Heart right ventricle (tissue), 16 donors: ENCODE measurements at regions not wholly inside any gene's neighbourhood (a gene's known extent, or its start where the extent isn't known, plus 50 kb on each side); places are given as distances from the start of the nearest gene placed in this dataset.

Source experiments
- ATAC-seq, 8 donors: fragments of 200-7000 bp; cut with Tn5 transposase; one replicate each; pipeline ENCODE4 v1.9.1; 2020; ENCODE audit warnings: mild to moderate bottlenecking in 8 of 8, moderate library complexity in 8 of 8, moderate number of reproducible peaks in 1 of 8
- DNase-seq, 2 donors: peaks; one replicate each; pipeline ENCODE4 v3.0.0-alpha.2; 2020
- H3K27ac ChIP-seq, 10 donors: fragments of 200-600 bp; sonication (generic) in 2 of 10; one replicate each; pipeline versions ENCODE4 v1.5.0 to v1.8.0; 2020 to 2022; ENCODE audit warnings: mild to moderate bottlenecking in 3 of 10
- H3K27me3 ChIP-seq, 7 donors: fragments of 200-600 bp; one replicate each; pipeline ENCODE4 v1.8.0; 2021 to 2022; ENCODE audit warnings: mild to moderate bottlenecking in 2 of 7
- H3K36me3 ChIP-seq, 9 donors: fragments of 200-600 bp; sonication (generic) in 1 of 9; one replicate each; pipeline versions ENCODE4 v1.5.0 to v1.8.0; 2020 to 2022; ENCODE audit warnings: mild to moderate bottlenecking in 2 of 9
- H3K4me1 ChIP-seq, 9 donors: fragments of 200-600 bp; sonication (generic) in 1 of 9; one replicate each; pipeline versions ENCODE4 v1.5.0 to v1.8.0; 2020 to 2022; ENCODE audit warnings: mild to moderate bottlenecking in 4 of 9
- H3K4me3 ChIP-seq, 10 donors: fragments of 200-600 bp; sonication (generic) in 2 of 10; one replicate each; pipeline versions ENCODE4 v1.5.0 to v1.8.0; 2020 to 2022; ENCODE audit warnings: mild to moderate bottlenecking in 7 of 10, moderate library complexity in 2 of 10
- H3K9me3 ChIP-seq, 11 donors: fragments of 200-600 bp in 10 of 11; sonication (generic) in 2 of 11; one replicate each; pipeline versions ENCODE4 v1.5.0 to v1.8.0; 2013 to 2022; ENCODE audit warnings: mild to moderate bottlenecking in 2 of 11, control low read depth in 1 of 11, moderate library complexity in 1 of 11
- CTCF ChIP-seq, 9 donors: fragments of 200-600 bp; sonication (generic) in 2 of 9; IDR thresholded peaks; one replicate each; pipeline versions ENCODE4 v1.5.0 to v1.8.0; 2021 to 2022; ENCODE audit warnings: antibody characterized with exemption in 9 of 9, mild to moderate bottlenecking in 5 of 9, moderate library complexity in 1 of 9
- WGBS, 2 donors: extraction: QIAGEN DNeasy Blood & Tissue Kit; methylation state at CpG; one replicate each; pipeline ENCODE4 v1.1.7; 2013; ENCODE audit warnings: inconsistent platforms in 1 of 2; 5-methylcytosine and 5-hydroxymethylcytosine counted together
- intact Hi-C, 10 donors: fragments of 100-400 bp; cut with DNase I; formaldehyde crosslinking; loops; one replicate each; pipeline versions ENCODE4 v1.11.1 to v1.14.2; 2022
- donor health status: Arrhythmogenic right ventricular cardiomyopathy.
- donor health status: ischemic (EF 13 %, LVEDD 7.1; RV severe dilation, severe dysfunction).
- donor health status: healthy with polysubstance abuse.
- donor health status: DM: no; HTN: yes; CAD: no.
- donor health status: DM: no; HTN: no; CAD: no.
- donor health status: ischemic (EF 25% LVEDD 6.9; RV normal size, moderate dysfunction).
- donor health status: ischemic (EF 25% LVEDD 5.7; RV mildly dilated, moderate dysfunction).
- donor health status: healthy.
- donor health status: DM: yes; HTN: yes; CAD: no.
- donor health status: Ischemic cardiomyopathy.
- donor health status: ischemic (EF 35%, LVEDD 5.7; RV mildly dilated, moderate dysfunction).
- donor health status: nonischemic (EF 11% LVEDD 7.7; RV severe dilation, severe dysfunction).
- donor health status: DM: yes; HTN: yes; CAD: no.
- donor health status: PGD.
- donor health status: ischemic (EF 29% LVEDD 5.4; RV normal size, mild dysfunction).
- donor health status: nonischemic (EF 23%, LVEDD 6.1; RV moderate dilation, normal function).

GRCh38 chr6:165880686-165881085, 217.6 kb upstream of the PDE10A start:
- DNase-seq (no peak), ATAC-seq (no peak)
- peaks cover 0 to 13% (median 4%) of the 10 kb centered on the region in 7 donors for H3K27me3 ChIP-seq
- H3K4me3 ChIP-seq, result no peak overlapping the region
- TF ChIP-seq CTCF (IDR thresholded peaks at IDR 0.05), result no peak
- H3K36me3 ChIP-seq, result no peaks in the 10 kb centered on the region
- no peak overlapping the region for H3K27ac ChIP-seq
- peaks cover 0 to 21% (median 9%) of the 10 kb centered on the region in 9 donors for H3K4me1 ChIP-seq
- intact Hi-C loops, result loop anchor here in 1 of 10 donors (10.0 kb wide), 1 partner anchor 524 kb away; no protein-coding TSS in a partner anchor
- peaks cover 0 to 12% (median 0%) of the 10 kb centered on the region in 11 donors for H3K9me3 ChIP-seq
- WGBS, 2 donors, result 63 to 69% methylated on average over 2 of the region's 2 CpGs

GRCh38 chr6:165877773-165878172, 214.7 kb upstream of the PDE10A start:
- H3K36me3 ChIP-seq, result no peaks in the 10 kb centered on the region
- intact Hi-C loops, result no loop called here
- 62 to 76% methylated on average over 3 of the region's 3 CpGs for WGBS, 2 donors
- peaks cover 0 to 32% (median 5%) of the 10 kb centered on the region in 7 donors for H3K27me3 ChIP-seq
- H3K4me1 ChIP-seq, result peaks cover 0 to 21% (median 9%) of the 10 kb centered on the region in 9 donors
- no peak for TF ChIP-seq CTCF (IDR thresholded peaks at IDR 0.05)
- no peak for DNase-seq
- H3K4me3 ChIP-seq, result no peak overlapping the region
- H3K27ac ChIP-seq, result peak overlapping the region in 2 of 10 donors; percentile 25 to 71
- ATAC-seq, result peak in 1 of 8 donors; percentile 58
- peaks cover 0 to 12% (median 0%) of the 10 kb centered on the region in 11 donors for H3K9me3 ChIP-seq

DNA sequence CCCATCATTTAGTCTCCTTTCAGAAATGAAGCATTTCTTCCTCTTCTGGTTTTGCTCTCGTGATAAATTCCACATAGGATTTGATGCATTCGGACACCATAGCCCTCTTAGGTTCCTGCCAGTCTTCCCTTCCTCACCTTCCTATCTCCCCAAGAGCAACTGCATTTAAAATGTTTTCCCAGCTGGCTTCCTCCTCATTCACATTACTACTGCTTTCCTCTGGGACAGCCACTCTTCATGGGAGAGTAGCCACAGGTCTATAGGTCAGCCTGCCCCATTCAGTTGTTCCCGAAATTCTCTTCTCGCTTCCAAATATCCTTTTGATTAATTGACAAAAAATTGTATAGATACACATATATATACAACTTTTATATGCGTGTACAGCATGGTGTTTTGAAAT, 214.2 kb upstream of the PDE10A start:
- intact Hi-C loops, result no loop called here
- H3K4me3 ChIP-seq, result peak overlapping the region in 2 of 10 donors; percentile 1 to 22
- ATAC-seq, result peak in 4 of 8 donors; percentile 18 to 68 (median 25)

GRCh38 chr6:165876588-165876987, 213.5 kb upstream of the PDE10A start:
- DNase-seq, result peak; percentile 49 to 80
- H3K4me3 ChIP-seq, result peak overlapping the region in 4 of 10 donors; percentile 1 to 22 (median 13)
- peaks cover 0 to 21% (median 9%) of the 10 kb centered on the region in 9 donors for H3K4me1 ChIP-seq
- peak; percentile 81 to 93 (median 90) for ATAC-seq
- peak overlapping the region in 9 of 10 donors; percentile 16 to 71 (median 53) for H3K27ac ChIP-seq
- intact Hi-C loops, result no loop called here
- peaks cover 0 to 32% (median 5%) of the 10 kb centered on the region in 7 donors for H3K27me3 ChIP-seq
- 10 to 13% methylated on average over 6 of the region's 6 CpGs for WGBS, 2 donors
- no peak for TF ChIP-seq CTCF (IDR thresholded peaks at IDR 0.05)
- no peaks in the 10 kb centered on the region for H3K36me3 ChIP-seq
- peaks cover 0 to 12% (median 0%) of the 10 kb centered on the region in 11 donors for H3K9me3 ChIP-seq

More for the DNA sequence above, 214.2 kb upstream of the PDE10A start:
- WGBS, 2 donors, result 39 to 48% methylated on average over 5 of the region's 5 CpGs
- Histone ChIP-seq H3K27me3 (peaks cover 0 to 32% (median 5%) of the 10 kb centered on the region in 7 donors), H3K4me1 (peaks cover 0 to 21% (median 9%) of the 10 kb centered on the region in 9 donors), H3K36me3 (no peaks in the 10 kb centered on the region), H3K27ac (peak overlapping the region in 9 of 10 donors; percentile 16 to 71 (median 53)), H3K9me3 (peaks cover 0 to 12% (median 0%) of the 10 kb centered on the region in 11 donors)
- TF ChIP-seq CTCF (IDR thresholded peaks at IDR 0.05), result no peak
- no peak for DNase-seq
